ENCODE measurements at regions not wholly inside any gene's neighbourhood (a gene's known extent, or its start where the extent isn't known, plus 50 kb on each side); places are given as distances from the start of the nearest gene placed in this dataset.

DNA sequence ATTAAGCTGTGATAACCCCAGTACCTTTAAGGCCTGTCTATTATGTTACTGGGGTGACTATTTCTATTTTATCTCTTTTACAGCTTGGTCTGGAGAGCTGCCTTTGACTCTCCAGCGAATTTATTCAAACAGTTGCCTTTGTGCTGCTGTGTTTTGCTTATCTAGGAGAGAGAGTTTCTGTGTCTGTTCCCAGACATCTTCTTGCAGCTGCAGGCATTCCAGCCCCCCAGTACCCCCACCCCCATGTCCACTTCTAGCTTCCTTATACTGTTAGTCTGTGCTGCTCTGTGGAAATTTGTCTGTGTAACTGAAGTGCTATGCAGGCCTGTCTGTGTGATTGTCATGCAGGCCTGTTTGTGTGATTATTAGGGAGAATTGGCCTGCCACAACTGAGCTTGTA, 713.7 kb upstream of the SEMA6D start:
- no peak for TF ChIP-seq TAF1 (IDR thresholded peaks at IDR 0.05; ENCODE audit: borderline replicate concordance, low read depth, low read length)
- TF ChIP-seq POLR2AphosphoS5 (IDR thresholded peaks at IDR 0.05; ENCODE audit: low read depth, low read length) = no peak

All from GM12892 (cell line).